NB4 (cell line): ENCODE measurements at regions not wholly inside any gene's neighbourhood (a gene's known extent, or its start where the extent isn't known, plus 50 kb on each side); places are given as distances from the start of the nearest gene placed in this dataset.

ENCODE experiments used
- CTCF ChIP-seq: IDR thresholded peaks from one replicate; pipeline ENCODE4 v1.5.1; 2012; ENCODE audit warnings: low read depth, low read length
- POLR2A ChIP-seq: IDR thresholded peaks from 2 replicates; pipeline ENCODE4 v1.6.1; 2011; ENCODE audit warnings: mild to moderate bottlenecking; ENCODE audit not compliant: insufficient read length; ENCODE audit errors: extremely low read depth
- TF ChIP-seq, protein P1 (sequence below): IDR thresholded peaks from 2 replicates; pipeline ENCODE4 v1.6.1; 2011; ENCODE audit warnings: low read depth, low read length

DNA sequence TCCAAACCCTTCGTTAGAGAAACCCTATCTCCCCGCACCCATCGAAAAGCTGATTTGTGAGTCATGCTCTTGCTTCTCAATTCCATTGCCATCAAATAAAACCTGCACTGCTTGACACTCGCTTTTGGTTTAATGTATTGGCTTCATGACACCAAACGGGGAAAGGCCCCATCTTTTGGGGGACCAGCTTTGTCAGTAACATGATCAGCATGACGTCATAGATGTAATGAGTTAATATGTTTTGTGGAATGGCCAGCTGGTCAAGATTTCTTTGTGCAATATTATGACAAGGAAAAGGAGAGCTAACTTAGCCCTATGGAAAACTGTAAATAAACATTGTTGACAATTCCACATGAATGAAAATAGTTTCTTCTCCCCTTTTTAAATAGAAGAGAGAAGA is 1260.5 kb upstream of the CELF2 start:
- no peak for TF ChIP-seq CTCF
- TF ChIP-seq POLR2A = no peak
- TF ChIP-seq, protein P1, sequence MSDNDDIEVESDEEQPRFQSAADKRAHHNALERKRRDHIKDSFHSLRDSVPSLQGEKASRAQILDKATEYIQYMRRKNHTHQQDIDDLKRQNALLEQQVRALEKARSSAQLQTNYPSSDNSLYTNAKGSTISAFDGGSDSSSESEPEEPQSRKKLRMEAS = no peak
